Heart left ventricle (tissue), 13 donors: ENCODE measurements at regions not wholly inside any gene's neighbourhood (a gene's known extent, or its start where the extent isn't known, plus 50 kb on each side); places are given as distances from the start of the nearest gene placed in this dataset.

ENCODE experiments used
- POLR2A ChIP-seq, 2 donors: fragments of 450-650 bp; IDR thresholded peaks; one replicate each; pipeline ENCODE4 v1.6.1; 2017; ENCODE audit warnings: antibody characterized with exemption in 2 of 2, mild to moderate bottlenecking in 2 of 2, moderate library complexity in 2 of 2
- TF ChIP-seq, protein P1 (sequence below), 12 donors: fragments of 200-600 bp; sonication (generic) in 4 of 12; IDR thresholded peaks; one replicate each; pipeline versions ENCODE4 v1.5.0 to v1.8.0; 2018 to 2022; ENCODE audit warnings: antibody characterized with exemption in 12 of 12, mild to moderate bottlenecking in 5 of 12
- donor health status: ischemic (EF 13 %, LVEDD 7.1; RV severe dilation, severe dysfunction).
- donor health status: DM: no; HTN: yes; CAD: no.
- donor health status: DM: no; HTN: no; CAD: no.
- donor health status: ischemic (EF 25% LVEDD 6.9; RV normal size, moderate dysfunction).
- donor health status: ischemic (EF 25% LVEDD 5.7; RV mildly dilated, moderate dysfunction).
- donor health status: ischemic (EF 35%, LVEDD 5.7; RV mildly dilated, moderate dysfunction).
- donor health status: nonischemic (EF 11% LVEDD 7.7; RV severe dilation, severe dysfunction).
- donor health status: DM: yes; HTN: yes; CAD: no.
- donor health status: PGD.
- donor health status: ischemic (EF 29% LVEDD 5.4; RV normal size, mild dysfunction).
- donor health status: nonischemic (EF 23%, LVEDD 6.1; RV moderate dilation, normal function).

DNA sequence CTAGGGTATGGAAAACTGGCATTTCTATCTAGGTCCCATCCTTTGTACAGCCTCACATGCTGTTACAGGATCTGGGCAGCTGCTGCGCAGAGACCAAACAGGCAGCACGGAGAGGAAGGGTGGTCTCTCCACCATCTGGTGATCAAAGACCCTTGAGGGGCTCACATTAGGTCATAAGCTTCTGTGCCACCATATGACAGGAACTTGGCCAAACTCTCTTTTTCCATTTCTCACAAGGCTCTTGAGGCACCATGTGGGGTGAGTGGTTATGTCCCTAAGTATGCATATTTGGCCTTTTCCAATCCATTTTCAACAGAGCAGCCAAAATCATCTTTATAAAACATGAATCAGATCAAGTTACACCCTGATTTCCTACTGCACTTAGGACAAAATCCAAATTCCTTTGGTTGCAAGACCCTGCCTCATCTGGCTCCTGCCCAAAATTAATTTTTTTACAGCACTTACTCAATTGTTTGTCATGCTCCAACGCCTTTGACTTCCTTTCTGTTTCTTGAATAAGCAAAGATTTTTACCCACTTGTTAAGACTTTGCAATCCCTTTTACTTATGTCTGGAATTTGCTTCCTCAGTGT, 730.0 kb downstream of the MAT2B start:
- TF ChIP-seq, protein P1, sequence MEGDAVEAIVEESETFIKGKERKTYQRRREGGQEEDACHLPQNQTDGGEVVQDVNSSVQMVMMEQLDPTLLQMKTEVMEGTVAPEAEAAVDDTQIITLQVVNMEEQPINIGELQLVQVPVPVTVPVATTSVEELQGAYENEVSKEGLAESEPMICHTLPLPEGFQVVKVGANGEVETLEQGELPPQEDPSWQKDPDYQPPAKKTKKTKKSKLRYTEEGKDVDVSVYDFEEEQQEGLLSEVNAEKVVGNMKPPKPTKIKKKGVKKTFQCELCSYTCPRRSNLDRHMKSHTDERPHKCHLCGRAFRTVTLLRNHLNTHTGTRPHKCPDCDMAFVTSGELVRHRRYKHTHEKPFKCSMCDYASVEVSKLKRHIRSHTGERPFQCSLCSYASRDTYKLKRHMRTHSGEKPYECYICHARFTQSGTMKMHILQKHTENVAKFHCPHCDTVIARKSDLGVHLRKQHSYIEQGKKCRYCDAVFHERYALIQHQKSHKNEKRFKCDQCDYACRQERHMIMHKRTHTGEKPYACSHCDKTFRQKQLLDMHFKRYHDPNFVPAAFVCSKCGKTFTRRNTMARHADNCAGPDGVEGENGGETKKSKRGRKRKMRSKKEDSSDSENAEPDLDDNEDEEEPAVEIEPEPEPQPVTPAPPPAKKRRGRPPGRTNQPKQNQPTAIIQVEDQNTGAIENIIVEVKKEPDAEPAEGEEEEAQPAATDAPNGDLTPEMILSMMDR (IDR thresholded peaks at IDR 0.05): no peak
- no peak for TF ChIP-seq POLR2A (IDR thresholded peaks at IDR 0.05)
